GM19328 (cell line): ENCODE measurements at regions not wholly inside any gene's neighbourhood (a gene's known extent, or its start where the extent isn't known, plus 50 kb on each side); places are given as distances from the start of the nearest gene placed in this dataset.
"Not testable (repeated sequence)": the region's sequence is repeated elsewhere in the genome, so short reads cannot be mapped to it uniquely, and the experiment has no call there.

ENCODE experiments used
- ATAC-seq: cut with Tn5 transposase; IDR thresholded peaks from one replicate; pipeline ENCODE4 v1.9.1; 2021; ENCODE audit warnings: mild to moderate bottlenecking, moderate library complexity; ENCODE audit not compliant: unreplicated experiment

DNA sequence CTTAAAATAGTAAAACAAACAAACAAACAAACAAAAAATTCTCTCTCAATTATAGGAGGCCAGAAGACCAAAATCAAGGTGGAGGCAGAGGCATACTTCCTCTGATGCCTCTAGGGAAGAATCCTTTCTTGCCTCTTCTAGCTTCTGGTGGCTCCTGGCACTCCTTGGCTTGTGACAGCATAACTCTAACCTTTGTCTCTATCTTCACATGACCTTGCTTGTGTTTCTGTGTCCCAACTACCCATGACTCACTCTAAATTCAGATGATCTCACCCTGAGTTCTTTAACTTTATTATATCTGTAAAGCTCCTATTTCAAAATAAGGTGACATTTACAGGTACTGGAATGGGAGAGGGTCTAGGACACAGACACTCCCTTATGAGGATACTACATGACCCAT is 88.3 kb upstream of the ANTXRL start:
- ATAC-seq: no peak

DNA sequence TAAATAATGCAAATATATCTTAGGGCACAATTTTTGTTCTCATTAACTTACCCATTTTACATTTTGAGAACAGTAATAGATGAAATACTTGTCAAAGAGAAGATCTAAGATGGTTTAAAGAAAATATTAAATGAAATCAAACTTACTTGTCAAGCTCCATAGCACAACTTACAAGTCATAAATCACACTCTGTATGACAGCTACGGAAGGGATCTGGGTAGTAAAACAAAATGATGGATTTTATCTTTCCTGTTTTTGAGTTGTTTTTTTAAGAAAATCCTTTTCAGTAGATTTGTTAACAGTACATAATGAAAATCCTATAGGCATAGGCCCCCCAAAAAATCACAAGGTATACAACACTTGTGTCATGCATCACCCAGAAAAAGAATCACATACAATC is 84.4 kb upstream of the ANTXRL start:
- not testable (repeated sequence) for ATAC-seq

DNA sequence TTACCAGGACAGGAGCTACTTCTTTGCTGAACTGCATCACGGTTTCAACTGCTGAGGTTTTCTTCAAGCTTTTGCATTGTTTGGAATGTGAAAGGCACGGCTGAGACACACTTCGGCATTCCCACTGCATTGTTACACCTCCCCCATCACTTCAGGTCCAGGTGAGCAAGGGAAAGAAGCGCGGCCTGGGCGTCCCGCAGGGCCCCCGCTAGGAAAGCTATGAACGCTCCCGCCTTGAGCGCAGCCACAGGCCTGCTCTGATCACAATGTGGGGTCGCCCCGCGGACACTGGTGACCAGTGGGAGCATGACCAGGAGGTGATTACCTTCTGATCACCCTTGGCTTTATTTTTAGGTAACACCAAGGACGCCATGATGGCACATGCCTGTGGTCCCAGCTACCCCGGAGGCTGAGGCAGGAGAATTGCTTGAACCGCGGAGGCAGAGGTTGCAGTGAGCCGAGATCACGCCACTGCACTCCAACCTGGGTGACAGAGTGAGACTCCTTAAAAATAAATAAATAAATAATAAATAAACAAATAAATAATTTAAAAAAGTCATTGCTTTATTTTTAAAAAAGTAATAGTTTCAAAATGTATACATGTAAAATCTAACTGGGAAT is 82.2 kb upstream of the ANTXRL start:
- ATAC-seq: not testable (repeated sequence)

DNA sequence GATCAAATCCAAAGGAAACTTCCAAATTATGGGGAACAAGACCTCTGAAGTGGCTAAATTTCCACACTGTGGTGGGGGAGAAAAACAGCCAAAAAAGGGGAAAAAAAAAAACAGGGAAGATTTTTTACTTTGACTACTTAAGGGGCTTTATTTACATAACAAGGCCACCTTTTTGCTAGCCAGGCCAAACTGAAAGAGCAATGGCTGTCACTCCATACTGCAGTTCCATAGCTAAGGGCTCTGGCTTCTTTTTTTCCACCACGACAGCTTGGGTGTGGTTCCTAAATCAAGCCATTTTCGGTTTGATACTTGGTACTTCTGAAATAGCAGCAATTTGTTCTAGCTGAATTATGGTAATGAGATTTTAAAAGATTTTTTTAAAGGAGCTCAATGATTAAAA is 76.4 kb upstream of the ANTXRL start:
- not testable (repeated sequence) for ATAC-seq

DNA sequence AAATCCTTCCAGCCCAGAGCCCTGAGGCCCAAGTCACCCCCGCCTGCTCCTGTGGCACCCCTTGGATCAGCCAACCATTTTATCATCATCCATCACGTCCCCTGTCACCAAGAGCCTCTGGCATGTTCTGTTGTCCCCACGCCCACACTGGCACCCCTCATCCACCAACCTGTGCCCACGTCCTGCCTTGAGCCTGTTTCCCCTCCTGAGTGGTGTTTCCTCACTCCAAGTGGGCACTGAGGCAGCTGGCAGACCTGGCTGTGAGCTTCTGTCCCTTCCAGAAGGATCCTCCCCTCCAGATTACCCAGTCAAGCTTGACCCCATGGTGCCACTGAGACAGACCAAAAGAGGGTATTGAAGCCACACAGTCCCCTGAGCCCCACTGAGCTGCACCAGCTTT is 71.4 kb upstream of the ANTXRL start:
- no peak for ATAC-seq

DNA sequence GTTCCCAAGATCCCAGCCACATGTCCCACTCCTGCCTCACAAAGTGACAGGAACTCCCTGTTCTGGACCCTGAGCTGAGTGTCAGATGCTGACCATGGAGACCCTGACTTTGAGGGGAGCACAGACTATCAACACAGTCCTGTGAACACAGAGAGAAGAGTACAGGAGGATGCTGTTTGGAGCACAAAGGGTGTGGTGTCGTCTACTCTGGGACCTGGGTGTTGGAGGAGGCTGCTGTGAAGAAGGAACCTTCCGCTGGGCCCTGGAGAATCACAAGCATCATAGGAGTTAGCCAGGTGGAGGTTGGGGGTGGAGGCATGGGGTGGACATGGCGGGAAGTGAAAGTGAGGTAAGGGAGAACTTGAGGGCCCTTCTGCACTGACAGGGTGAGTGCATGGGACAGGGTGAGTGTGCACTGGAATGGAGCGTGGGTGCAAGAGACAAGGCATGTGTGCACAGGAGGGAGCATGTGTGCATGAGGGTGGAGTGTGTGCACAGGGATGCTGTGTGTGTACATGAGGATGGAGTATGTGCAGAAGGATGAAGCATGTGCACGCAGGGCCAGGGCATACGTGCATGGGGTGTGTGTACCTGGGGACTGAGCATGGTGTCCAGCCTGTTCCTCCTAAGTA is 70.7 kb upstream of the ANTXRL start:
- ATAC-seq: no peak

DNA sequence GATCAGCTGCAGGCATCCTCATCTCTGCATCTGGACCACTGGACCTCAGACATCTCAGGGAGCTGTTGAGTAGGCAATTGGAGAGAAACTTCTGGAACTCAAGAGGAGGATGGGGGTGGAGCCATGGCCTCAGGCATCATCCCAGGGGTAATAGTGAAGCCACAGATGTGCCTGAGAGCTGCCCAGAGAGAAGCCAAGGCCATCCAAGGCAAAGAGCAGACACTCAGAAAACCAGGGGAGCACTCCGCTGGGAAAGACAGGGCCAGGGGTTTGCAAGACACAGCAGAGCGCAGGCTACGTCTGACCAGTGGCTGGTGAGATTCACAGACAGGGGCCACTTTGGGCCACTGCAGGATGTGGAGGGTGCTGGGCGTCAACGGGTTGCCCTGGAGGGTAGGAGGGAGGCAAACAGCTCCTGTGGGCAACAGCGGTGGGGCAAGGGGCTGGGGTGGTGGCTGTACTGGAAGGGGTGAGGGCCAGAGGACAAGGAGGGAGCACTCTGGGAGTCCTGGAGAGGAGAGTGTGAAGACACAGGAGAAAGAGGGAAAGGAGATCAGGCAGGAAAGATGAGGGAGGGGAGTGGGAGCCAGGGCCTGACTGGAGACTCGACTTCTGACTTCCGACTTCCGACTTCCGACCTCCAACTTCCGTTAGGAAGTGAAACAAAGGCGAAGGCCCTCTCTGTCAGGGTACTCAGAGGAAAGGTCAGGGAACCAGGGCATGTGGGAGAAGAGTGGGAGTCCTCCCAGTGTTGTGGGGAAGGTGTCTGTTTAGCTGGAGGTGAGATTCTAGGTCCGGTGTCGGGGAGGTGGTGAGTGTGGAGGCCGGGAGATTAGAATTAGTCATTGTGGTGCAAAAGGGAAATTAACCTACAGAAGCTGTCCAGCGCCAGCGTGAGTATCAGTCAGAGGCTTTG is 69.7 kb upstream of the ANTXRL start:
- no peak for ATAC-seq

DNA sequence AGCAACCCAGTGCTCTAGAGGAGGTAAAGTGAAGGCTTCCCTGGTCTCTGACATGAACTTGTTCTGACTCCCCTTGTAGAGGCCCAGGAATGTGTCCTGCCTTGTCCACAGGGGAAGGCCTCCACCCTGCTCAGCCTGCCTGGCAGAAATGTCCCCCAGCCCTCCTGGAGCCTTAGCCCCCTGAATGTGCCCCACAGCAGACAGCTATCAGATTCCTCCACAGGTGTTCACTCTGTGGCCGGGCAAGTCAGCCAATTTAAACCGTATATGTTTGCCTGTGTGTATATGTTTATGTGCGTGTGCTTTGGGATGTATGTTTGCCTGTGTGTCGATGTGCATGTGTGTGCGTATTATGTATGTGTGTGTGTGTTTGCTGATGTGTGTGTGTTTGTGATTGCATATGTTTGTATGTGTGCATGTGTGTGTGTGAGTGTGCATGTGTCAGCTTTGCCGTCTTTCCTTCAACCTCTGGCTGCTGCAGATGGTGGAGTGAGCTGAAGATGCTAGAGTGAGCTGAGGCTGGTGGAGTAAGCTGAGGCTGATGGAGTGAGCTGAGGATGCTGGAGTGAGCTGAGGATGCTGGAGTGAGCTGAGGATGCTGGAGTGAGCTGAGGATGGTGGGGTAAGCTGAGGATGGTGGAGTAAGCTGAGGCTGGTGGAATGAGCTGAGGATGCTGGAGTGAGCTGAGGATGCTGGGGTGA is 68.9 kb upstream of the ANTXRL start:
- ATAC-seq: no peak

DNA sequence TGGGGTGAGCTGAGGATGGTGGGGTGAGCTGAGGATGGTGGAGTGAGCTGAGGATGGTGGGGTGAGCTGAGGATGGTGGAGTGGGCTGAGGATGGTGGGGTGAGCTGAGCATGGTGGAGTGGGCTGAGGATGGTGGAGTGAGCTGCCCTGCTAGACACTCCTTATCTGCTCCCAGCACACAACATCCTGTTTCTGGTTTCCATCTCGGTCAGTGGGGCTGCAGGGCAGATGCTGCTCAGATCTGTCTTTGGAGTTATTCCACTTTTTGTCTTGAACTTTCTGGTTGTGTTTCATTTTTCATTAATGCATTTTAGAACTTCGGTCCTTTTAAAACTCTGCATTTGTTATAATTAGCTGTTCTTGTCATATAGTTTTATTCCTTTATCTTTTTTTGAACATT is 67.9 kb upstream of the ANTXRL start:
- no peak for ATAC-seq

DNA sequence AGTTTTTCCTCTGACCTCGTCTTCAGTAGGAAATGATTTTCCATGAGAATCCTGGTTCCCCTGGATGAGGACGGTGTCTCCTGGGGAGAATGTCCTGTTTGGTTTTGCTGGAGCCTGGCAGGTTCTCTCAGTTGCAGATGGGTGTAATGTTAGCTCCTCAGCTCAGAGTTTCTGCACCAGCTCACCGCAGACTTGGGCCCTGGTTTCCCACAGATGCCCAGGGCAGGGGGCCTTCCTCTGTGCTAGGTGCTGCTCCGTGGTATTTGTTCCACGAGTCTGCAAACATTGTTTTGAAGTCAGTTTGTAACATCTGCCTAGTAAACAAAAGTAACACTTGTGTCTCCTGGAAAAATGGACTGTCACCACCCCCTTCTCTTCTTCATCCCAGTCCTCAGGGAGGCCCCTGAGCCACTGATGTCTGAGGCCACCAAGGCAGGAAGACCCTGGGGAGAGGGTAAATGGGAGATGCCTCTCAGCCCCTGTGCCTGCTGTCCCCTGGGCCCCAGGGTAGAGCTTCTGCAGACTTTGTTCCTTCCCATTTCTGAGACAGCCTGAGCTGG is 67.3 kb upstream of the ANTXRL start:
- not testable (repeated sequence) for ATAC-seq

DNA sequence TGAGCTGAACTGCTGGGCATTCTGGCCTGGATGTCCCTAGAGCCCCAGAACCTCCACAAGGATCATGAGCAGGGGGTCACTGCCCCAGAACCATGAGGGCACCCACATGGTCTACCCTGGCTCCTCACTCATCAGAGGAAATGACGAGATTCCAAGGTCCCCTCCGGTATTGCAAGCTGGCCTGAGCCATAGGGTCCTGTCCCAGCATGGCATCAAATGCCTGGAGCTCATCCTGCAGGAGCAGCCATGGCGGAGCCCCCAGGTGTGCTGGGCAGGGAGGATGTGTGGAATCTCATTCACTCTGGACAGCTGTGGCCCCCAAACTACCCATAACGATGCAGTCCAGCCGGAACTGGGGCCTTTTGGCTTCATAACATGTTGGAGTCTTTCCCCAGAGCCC is 66.6 kb upstream of the ANTXRL start:
- ATAC-seq: no peak

DNA sequence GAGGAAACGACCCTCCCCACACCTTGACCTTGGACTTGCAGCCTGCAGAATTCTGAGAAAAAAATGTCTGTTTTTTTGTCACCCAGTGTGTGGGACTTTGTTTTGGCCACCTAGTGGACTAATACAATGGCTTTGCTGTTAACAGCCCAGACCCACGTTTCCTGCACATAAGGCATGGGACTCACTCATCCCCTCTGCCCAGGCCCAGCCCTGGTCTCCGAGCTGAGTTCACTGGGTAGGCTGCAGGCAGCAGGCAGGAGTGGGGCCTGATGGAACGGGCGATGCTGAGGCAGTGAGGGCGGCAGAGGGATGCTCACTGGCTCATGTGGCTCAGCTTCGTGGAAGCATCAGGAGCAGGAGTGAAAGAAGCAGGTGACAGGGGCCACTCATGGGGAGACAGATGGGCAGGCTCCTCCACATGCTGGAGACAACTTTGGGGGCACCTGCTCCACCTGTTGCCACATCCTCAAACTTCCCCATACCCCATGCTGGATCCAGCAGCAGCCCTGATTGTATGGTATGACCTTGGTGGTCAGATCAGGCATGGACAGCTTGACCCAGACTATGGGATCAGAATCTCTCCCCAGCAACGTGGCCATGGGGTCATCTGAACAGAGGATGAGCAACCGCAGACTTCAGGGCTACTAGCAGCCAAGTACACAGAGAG is 65.8 kb upstream of the ANTXRL start:
- ATAC-seq: no peak

DNA sequence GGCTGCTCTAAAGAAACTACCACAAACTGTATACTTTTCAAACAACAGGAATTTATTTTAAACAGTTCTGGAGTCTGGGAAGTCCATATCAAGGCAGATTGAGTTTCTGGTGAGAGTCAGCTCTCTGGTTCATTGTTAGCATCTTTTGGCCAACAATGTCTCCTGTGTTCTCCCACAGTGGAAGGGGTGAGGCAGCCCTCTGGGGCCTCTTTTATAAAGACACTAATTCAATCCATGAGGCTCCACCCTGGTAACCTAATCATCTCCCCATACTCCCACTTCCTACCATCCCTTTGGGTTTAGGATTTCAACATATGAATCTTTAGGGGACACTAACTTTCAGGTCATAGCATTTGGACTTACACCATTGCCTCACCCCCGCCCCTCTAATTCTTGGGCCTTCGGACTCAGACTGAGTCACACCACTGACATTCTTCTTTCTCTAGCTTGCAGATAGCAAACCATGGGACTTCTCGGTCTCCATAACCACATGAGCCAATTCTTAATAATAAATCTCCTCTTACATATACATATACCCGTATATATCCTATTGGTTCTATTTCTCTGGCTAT is 64.3 kb upstream of the ANTXRL start:
- no peak for ATAC-seq

DNA sequence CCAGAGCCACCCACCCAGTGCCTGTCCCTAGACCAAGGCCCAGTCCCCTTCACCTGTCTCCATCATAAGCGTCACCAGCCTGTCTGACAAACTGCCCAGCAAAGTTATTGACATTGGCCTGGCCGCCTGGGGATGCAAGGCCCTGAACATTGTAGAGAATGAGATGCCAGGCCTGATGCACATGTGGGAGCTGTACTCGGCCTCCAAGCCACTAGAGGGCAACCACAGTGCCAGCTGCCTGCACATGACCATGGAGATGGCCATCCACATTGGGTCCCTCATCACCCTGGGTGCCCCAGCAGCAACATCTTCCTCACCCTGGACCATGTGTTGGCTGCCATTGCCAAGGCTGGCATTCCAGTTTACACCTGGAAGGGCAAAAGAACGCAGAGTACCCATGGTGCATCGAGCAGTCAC is 63.7 kb upstream of the ANTXRL start:
- ATAC-seq: no peak

DNA sequence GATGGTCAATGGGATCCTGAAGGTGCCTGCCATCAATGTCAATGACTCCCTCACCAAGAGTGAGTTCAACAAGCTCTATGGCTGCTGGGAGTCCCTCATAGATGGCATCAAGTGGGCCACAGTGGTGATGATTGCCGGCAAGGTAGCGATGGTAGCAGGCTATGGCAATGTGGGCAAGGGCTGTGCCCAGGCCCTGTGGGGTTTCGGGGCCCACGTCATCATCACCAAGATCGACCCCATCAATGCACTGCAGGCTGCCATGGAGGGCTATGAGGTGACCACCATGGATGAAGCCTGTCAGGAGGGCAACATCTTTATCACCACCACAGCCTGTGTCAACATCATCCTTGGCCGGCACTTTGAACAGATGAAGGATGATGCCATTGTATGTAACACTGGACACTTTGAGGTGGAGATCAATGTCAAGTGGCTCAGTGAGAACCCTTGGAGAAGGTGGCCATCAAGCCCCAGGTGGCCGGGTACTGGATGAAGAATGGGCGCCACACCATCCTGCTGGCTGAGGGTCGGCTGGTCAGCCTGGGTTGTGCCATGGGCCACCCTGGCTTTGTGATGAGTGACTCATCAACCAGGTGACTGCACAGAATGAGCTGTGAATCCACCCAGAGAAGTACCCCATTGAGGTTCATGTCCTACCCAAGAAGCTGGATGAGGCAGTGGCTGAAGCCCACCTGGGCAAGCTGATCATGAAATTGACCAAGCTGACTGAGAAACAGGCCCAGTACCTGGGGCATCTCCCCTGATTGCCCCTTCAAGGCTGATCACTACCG is 63.0 kb upstream of the ANTXRL start:
- no peak for ATAC-seq

DNA sequence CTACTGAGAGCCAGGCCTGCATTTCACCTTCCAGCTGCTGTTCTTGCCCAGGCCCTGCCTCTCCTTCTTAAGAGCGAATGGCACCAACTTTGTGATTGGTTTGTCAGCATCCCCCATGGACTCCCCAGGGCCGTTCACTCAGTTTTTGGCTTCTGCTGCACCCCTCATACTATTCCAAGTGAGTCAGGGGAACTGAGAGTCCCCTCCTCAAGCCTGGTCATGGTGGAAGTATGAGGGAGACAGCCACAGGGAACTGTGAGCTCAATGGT is 62.4 kb upstream of the ANTXRL start:
- no peak for ATAC-seq

DNA sequence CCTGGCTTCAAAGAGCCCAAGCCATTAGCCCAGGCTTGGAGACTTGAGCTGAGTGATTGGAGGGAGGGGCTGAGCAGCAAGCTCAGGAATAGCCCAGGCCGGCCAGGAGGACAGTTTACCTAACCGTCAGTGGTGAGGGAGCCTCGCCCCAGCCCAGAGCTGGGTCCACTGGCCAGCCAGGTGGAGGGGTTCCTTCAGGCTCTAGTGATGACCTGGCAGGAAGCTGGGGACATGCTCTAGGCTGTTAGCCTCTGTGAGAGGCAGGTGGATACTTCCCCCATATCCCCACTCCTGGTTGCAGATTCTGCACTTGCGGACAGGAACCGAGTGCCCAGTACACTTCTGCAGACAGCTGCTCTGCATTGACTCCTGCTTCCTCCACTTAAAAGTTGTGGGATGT is 61.2 kb upstream of the ANTXRL start:
- no peak for ATAC-seq

DNA sequence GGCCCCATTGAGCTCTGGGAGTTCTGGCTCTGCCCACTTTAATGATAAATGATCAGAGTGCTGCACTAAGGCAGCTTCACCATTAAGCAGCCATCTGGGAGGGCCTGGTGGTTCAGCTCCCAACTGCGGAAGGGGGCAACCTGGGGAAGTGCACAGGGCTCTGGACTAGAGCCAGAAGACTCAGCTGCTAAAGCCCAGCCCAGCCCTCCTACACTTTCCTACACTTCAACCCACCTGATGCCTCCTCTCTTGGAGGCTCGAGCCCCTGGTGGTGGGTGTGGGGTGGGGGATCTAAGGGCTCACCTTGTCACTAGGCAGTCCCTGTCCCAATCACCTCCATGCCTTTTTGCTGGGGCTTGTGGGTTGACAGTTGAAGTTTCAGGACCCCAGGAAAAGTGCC is 60.6 kb upstream of the ANTXRL start:
- no peak for ATAC-seq

DNA sequence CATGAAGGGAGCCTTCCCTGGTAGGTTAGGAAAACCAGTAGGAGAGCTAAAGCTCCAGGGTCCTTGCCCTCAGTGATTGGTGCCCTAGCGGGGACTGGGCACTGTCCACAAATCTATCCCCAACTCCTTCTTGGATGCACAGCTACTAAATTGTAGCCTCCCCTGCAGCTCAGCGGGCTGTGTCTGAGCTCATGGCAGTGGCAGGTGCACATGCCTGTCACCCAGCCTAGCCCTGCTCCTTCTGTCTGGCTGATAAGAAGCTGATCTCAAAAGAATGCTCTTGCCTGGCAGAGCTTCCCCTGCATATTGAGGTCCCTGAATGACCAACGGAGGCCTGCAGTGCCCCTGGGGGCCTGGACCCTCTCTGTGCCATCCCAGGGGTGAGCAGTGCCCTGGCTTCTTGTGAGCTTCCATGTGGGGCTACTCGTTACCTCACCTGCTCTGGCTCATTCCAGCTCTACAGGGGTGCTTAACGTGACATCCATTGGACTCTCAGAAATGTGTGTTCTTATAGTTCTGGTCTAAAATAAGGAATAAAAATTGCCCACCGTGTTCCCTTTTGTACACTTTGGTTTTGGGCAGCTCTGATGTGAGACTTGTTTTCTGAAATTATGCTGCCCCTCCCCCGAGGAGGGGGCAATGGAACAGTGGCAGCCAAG is 59.8 kb upstream of the ANTXRL start:
- ATAC-seq: no peak
